Fibroblast of the aortic adventitia (primary cell): ENCODE measurements at regions not wholly inside any gene's neighbourhood (a gene's known extent, or its start where the extent isn't known, plus 50 kb on each side); places are given as distances from the start of the nearest gene placed in this dataset.
"Not testable (repeated sequence)": the region's sequence is repeated elsewhere in the genome, so short reads cannot be mapped to it uniquely, and the experiment has no call there.

ENCODE experiments used
- DNase-seq: peaks from one replicate; pipeline ENCODE4 v3.0.0-alpha.2; 2010; ENCODE audit warnings: low read depth
- H3K4me3 ChIP-seq: 2 replicates; pipeline ENCODE4 v1.5.1; 2011; ENCODE audit warnings: low read depth, mild to moderate bottlenecking, control low read depth, low read length, moderate library complexity
- CTCF ChIP-seq: IDR thresholded peaks from 2 replicates; pipeline ENCODE4 v1.5.1; 2011; ENCODE audit warnings: mild to moderate bottlenecking, low read length, control low read depth, inconsistent platforms; ENCODE audit not compliant: insufficient read depth

DNA sequence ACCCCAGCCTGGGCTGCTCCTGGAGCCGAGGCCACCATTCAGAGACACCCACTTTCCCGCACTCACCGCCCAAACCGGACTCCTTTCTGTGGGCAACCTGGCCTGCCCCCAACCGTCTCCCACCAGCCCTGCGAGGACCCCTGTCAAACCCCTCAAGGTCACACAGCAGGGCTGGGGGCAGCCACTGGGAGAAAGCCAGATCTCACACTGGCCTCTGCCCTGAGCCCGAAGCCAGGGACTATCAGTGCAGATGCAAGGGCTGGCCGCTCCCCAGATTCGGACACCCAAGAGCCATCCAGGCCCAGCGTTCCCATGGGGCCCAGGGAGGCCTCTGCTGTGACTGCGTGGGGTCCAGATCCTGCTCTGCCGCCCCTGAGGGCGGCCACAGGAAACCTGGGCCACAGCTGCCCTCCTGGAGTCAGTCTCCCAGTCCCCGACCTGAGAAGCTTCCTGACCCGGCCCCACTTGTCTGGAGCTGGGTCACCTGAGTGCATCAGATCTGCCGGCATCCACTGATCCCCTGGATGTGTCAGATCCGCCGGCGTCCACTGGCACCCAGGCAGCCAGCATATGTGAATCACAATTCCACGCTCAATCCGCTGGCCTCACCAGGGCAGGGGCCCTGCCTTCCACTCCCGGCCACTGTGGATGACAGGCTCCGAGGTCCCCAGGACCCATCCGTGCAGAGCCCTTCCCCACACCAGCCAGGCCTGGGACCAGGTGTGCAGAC is 139.7 kb downstream of the BRD1 start:
- no peak for DNase-seq
- no peak overlapping the region for H3K4me3 ChIP-seq
- no peak for TF ChIP-seq CTCF

- H3K4me3 ChIP-seq: no peak overlapping the region
- DNase-seq: no peak
- no peak for TF ChIP-seq CTCF
These were observed 140.3 kb downstream of the BRD1 start for GRCh38 chr22:49687333-49687732.

DNA sequence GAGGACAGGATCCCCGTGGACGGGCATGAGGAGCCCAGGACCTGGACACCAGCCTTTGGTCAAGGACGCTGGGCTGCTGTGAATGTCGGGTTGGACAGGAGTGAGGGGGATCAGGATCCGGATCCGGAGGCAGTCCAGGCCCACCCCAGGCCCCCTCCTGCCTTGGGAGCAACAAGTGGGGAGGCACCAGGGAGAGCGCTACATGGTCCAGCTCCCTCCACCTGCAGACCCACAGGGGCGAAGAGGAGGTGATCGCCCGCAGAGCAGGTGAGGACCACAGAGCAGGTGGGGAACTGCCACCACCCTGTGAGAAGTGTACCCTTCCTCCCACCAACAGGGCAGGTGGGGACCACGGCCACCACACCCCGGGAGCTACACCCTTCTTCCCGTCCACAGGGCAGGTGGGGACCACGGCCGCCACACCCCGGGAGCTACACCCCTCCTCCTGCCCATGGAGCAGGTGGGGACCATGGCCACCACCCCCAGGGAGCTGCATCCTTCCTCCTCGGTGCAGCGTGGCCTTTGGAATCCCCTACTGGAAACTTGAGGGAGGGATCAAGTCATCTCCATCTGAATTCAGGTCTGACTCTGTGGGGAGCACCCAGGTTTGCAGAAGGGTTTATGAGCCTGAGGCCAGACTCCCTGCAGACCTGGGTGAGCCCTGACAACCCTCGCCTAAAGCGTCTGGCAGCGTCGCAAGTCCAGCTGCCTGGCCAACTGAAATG is 141.0 kb downstream of the BRD1 start:
- no peak for DNase-seq
- no peak overlapping the region for H3K4me3 ChIP-seq
- TF ChIP-seq CTCF: no peak

- TF ChIP-seq CTCF: no peak
- no peak for DNase-seq
- H3K4me3 ChIP-seq: no peak overlapping the region
These were observed 142.0 kb downstream of the BRD1 start for GRCh38 chr22:49685686-49686085.

DNA sequence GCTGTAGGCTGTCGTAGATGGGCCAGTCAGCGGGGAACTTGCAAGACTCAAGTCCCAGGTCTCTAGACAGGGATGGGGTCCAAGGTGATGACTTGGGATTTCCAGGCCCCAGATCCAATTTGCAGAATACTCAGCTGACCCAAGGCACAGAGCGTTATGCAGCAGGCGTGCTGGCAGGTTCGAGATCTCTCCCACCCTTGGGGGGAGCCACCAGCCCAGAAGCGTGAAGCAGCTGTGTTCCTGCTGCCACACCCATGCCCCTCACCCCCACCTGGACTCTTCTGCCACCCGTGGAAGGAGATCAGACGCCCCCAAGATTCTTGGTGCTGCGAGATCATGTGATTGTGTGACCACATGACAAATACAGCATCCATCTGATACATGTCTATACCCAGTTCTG is 142.6 kb downstream of the BRD1 start:
- no peak for TF ChIP-seq CTCF
- no peak overlapping the region for H3K4me3 ChIP-seq
- no peak for DNase-seq

DNA sequence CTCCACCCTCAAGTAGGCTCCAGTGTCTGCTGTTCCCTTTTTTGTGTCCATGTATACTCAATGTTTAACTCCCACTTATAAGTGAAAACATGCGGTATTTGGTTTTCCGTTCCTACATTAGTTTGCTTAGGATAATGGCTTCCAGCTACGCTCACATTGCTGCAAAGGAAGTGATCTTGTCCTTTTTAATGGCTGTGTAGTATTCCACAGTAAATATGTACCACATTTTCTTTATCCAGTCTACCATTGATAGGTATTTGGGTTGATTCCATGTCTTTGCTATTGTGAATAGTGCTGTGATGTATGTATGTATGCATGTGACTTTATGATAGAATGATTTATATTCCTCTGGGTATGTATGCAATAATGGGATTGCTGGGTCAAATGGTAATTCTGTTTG is 144.6 kb downstream of the BRD1 start:
- DNase-seq: no peak
- no peak for TF ChIP-seq CTCF
- no peak overlapping the region for H3K4me3 ChIP-seq

DNA sequence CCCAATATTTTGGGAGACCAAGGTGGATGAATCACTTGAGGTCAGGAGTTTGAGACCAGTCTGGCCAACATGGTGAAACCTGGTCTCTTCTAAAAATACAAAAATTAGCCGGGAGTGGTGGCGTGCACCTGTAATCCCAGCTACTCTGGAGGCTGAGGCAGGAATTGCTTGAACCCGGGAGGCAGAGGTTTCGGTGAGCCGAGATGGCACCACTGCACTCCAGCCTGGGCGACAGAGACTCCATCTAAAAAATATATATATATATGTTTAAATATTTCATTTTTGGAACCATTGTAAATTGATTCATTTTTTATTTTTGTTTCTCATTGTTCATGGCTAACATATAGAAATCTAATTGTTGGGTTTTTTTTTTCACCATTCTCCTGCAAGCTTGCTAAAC is 146.9 kb downstream of the BRD1 start:
- DNase-seq, H3K4me3 ChIP-seq: not testable (repeated sequence)
